IMR-90 (cell line): ENCODE measurements at regions not wholly inside any gene's neighbourhood (a gene's known extent, or its start where the extent isn't known, plus 50 kb on each side); places are given as distances from the start of the nearest gene placed in this dataset.

Experiments
- ATAC-seq: fragments of 200-7000 bp; cut with Tn5 transposase; 2 replicates; pipeline ENCODE4 v1.9.1; 2020; ENCODE audit warnings: low read depth, mild to moderate bottlenecking, moderate library complexity
- BruUV-seq: library from RNA; stranded (reverse); fragments of 400-500 nt; replicated peaks from 2 replicates; lab custom pipeline; 2021; lab: Mats Ljungman, UMichigan
- CTCF ChIA-PET: fragments of 300-600 bp; formaldehyde crosslinking; extraction: SDS; loops from one replicate; lab custom pipeline; 2021; ENCODE audit warnings: antibody characterized with exemption; lab: Yijun Ruan, JAX
- POLR2A ChIA-PET: fragments of 300-600 bp; sonication (Branson Sonifier 250); formaldehyde crosslinking; loops from one replicate; lab custom pipeline; 2022; ENCODE audit warnings: antibody characterized with exemption; ENCODE audit not compliant: unreplicated experiment; lab: Charles Lee
- DNase-seq: peaks from one replicate; pipeline ENCODE4 v3.0.0; 2013
- H2AFZ ChIP-seq: replicated peaks from 2 replicates; pipeline ENCODE3; 2013; ENCODE audit warnings: low read length, mild to moderate bottlenecking; ENCODE audit not compliant: poor library complexity
- H2AK5ac ChIP-seq: 2 replicates; pipeline ENCODE4 v1.6.1; 2013; ENCODE audit warnings: low read depth, low read length, inconsistent platforms
- H2AK9ac ChIP-seq: replicated peaks from 2 replicates; pipeline ENCODE3; 2013; ENCODE audit warnings: mild to moderate bottlenecking, low read depth, low read length, moderate library complexity; ENCODE audit not compliant: poor library complexity
- H2BK120ac ChIP-seq: 2 replicates; pipeline ENCODE4 v1.6.1; 2013; ENCODE audit warnings: low read depth, low read length, inconsistent platforms
- H2BK15ac ChIP-seq: 3 replicates; pipeline ENCODE4 v1.6.1; 2013; ENCODE audit warnings: low read depth, low read length, inconsistent platforms
- H2BK20ac ChIP-seq: 2 replicates; pipeline ENCODE4 v1.6.1; 2013; ENCODE audit warnings: low read depth, mild to moderate bottlenecking, inconsistent platforms, low read length, moderate library complexity
- H2BK5ac ChIP-seq: 2 replicates; pipeline ENCODE4 v1.6.1; 2013; ENCODE audit warnings: mild to moderate bottlenecking, low read depth, low read length, inconsistent platforms; ENCODE audit not compliant: poor library complexity, severe bottlenecking
- H3K14ac ChIP-seq: replicated peaks from 2 replicates; pipeline ENCODE4 v1.6.1; 2013; ENCODE audit warnings: low read depth, low read length, inconsistent platforms
- H3K18ac ChIP-seq: 2 replicates; pipeline ENCODE4 v1.6.1; 2013; ENCODE audit warnings: low read depth, low read length, control low read depth
- H3K23ac ChIP-seq: 2 replicates; pipeline ENCODE4 v1.6.1; 2013; ENCODE audit warnings: low read depth, low read length, inconsistent platforms
- H3K27ac ChIP-seq: 2 replicates; pipeline ENCODE4 v1.5.1; 2013; ENCODE audit warnings: mild to moderate bottlenecking, control low read depth, low read length; ENCODE audit not compliant: insufficient read depth
- H3K27me3 ChIP-seq: 2 replicates; pipeline ENCODE4 v1.6.1; 2013; ENCODE audit warnings: low read length; ENCODE audit not compliant: control insufficient read depth, insufficient read depth
- H3K36me3 ChIP-seq: 2 replicates; pipeline ENCODE4 v1.6.1; 2013; ENCODE audit warnings: low read length, mixed read lengths; ENCODE audit not compliant: control insufficient read depth, insufficient read depth
- H3K4ac ChIP-seq: 2 replicates; pipeline ENCODE4 v1.6.1; 2013; ENCODE audit warnings: low read depth, low read length, inconsistent platforms
- H3K4me1 ChIP-seq: 2 replicates; pipeline ENCODE4 v1.6.1; 2013; ENCODE audit warnings: low read length, mixed read lengths; ENCODE audit not compliant: control insufficient read depth, insufficient read depth
- H3K4me2 ChIP-seq: 2 replicates; pipeline ENCODE4 v1.6.1; 2013; ENCODE audit warnings: low read depth, mild to moderate bottlenecking, control low read depth, low read length, moderate library complexity
- H3K4me3 ChIP-seq: 2 replicates; pipeline ENCODE4 v1.5.1; 2013; ENCODE audit warnings: low read depth, mild to moderate bottlenecking, control low read depth, low read length, moderate library complexity; ENCODE audit not compliant: insufficient read depth
- H3K56ac ChIP-seq: 2 replicates; pipeline ENCODE4 v1.6.1; 2013; ENCODE audit warnings: low read length, inconsistent platforms; ENCODE audit not compliant: insufficient read depth; ENCODE audit errors: extremely low read depth
- H3K79me1 ChIP-seq, 2 experiments: 2 replicates each; pipeline ENCODE4 v1.6.1; 2013; ENCODE audit warnings: low read length in 2 of 2, inconsistent platforms in 1 of 2, low read depth in 1 of 2
- H3K9ac ChIP-seq: 2 replicates; pipeline ENCODE4 v1.6.1; 2013; ENCODE audit warnings: low read depth, low read length, control low read depth
- H3K9me1 ChIP-seq: 2 replicates; pipeline ENCODE4 v1.6.1; 2013; ENCODE audit warnings: low read length, inconsistent platforms; ENCODE audit not compliant: insufficient read depth
- H3K9me3 ChIP-seq: 2 replicates; pipeline ENCODE4 v1.6.1; 2013; ENCODE audit warnings: low read length; ENCODE audit not compliant: control insufficient read depth, insufficient read depth
- H4K20me1 ChIP-seq: 2 replicates; pipeline ENCODE4 v1.6.1; 2013; ENCODE audit warnings: low read length, inconsistent platforms; ENCODE audit not compliant: insufficient read depth
- H4K5ac ChIP-seq: 2 replicates; pipeline ENCODE4 v1.6.1; 2013; ENCODE audit warnings: mild to moderate bottlenecking, low read depth, low read length, control low read depth
- H4K8ac ChIP-seq, 2 experiments: 2 replicates each; pipeline ENCODE4 v1.6.1; 2013; ENCODE audit warnings: low read depth in 2 of 2, low read length in 2 of 2, control low read depth in 1 of 2, inconsistent platforms in 1 of 2
- H4K91ac ChIP-seq: 2 replicates; pipeline ENCODE4 v1.6.1; 2013; ENCODE audit warnings: low read depth, low read length, inconsistent platforms; ENCODE audit not compliant: insufficient read depth
- CEBPB ChIP-seq: IDR thresholded peaks from 2 replicates; pipeline ENCODE4 v1.6.1; 2012; ENCODE audit warnings: low read depth, low read length, improper control_type of control experiment
- CTCF ChIP-seq: conservative IDR thresholded peaks from 2 replicates; pipeline ENCODE4 v1.5.1; 2012; ENCODE audit warnings: mild to moderate bottlenecking, low read depth, low read length, improper control_type of control experiment
- MXI1 ChIP-seq: IDR thresholded peaks from 2 replicates; pipeline ENCODE4 v1.6.1; 2012; ENCODE audit warnings: low read depth, mild to moderate bottlenecking, low read length, moderate library complexity, borderline replicate concordance
- RAD21 ChIP-seq: IDR thresholded peaks from 2 replicates; pipeline ENCODE4 v1.6.1; 2012; ENCODE audit warnings: low read length, improper control_type of control experiment
- WGBS, 2 experiments: methylation state at CpG; one replicate each; pipeline versions ENCODE4 v1.1.5 to v1.1.7; 2013; ENCODE audit warnings: missing lambda C conversion rate in 2 of 2; ENCODE audit not compliant: insufficient read length in 1 of 2; ENCODE audit errors: extremely low coverage in 2 of 2; 5-methylcytosine and 5-hydroxymethylcytosine counted together
- dilution Hi-C: fragments of 300-500 bp; cut with HindIII; formaldehyde crosslinking; loops from one replicate; pipeline ENCODE4 v1.14.3; 2018; ENCODE audit warnings: low sequenced_read_pairs; ENCODE audit not compliant: unreplicated experiment
- in situ Hi-C: fragments of 300-500 bp; cut with MboI; formaldehyde crosslinking; loops from 3 replicates; pipeline ENCODE4 v1.14.3; 2019; ENCODE audit warnings: low sequenced_read_pairs, inconsistent platforms, mixed read lengths
- intact Hi-C: fragments of 100-400 bp; cut with micrococcal nuclease; formaldehyde crosslinking; loops from 2 replicates; pipeline ENCODE4 v1.10.0; 2022

- H3K4ac ChIP-seq, result no peak overlapping the region
- H3K9me1 ChIP-seq, result no peaks in the 10 kb centered on the region
- H2AK5ac ChIP-seq, result no peak overlapping the region
- no peak overlapping the region for H4K5ac ChIP-seq
- H3K23ac ChIP-seq, result no peak overlapping the region
- no peak overlapping the region for H3K4me2 ChIP-seq
- H2BK20ac ChIP-seq, result no peak overlapping the region
- no peaks in the 10 kb centered on the region for H3K4me1 ChIP-seq
- WGBS, 2 experiments, result no CpG with 5 or more reads among the region's 8 CpGs
- no peak overlapping the region for H3K27ac ChIP-seq
- no peak overlapping the region for H2BK120ac ChIP-seq
- no peak for DNase-seq
- BruUV-seq, result no TSS peak
- no peak overlapping the region for H4K8ac ChIP-seq
- no peaks in the 10 kb centered on the region for H3K36me3 ChIP-seq
- H2AFZ ChIP-seq, result no peak overlapping the region
- H3K56ac ChIP-seq, result no peak overlapping the region
- H2AK9ac ChIP-seq, result no peak overlapping the region
- no peak overlapping the region for H2BK5ac ChIP-seq
- intact Hi-C loops, result no loop called here
- no peak overlapping the region for H3K4me3 ChIP-seq
- no peak for ATAC-seq
- H4K91ac ChIP-seq, result no peak overlapping the region
- dilution Hi-C loops, result no loop called here
- H2BK15ac ChIP-seq, result no peak overlapping the region
- no peaks in the 10 kb centered on the region for H3K79me1 ChIP-seq
- in situ Hi-C loops, result no loop called here
- POLR2A ChIA-PET, result interaction anchor here (0.6 kb wide), 1 partner anchor 12 kb away, joined by 3 read pairs; no protein-coding TSS in a partner anchor
- H3K14ac ChIP-seq, result no peak overlapping the region
- no peaks in the 10 kb centered on the region; the same call in 1 of the 2 replicates for H3K27me3 ChIP-seq
- H3K9ac ChIP-seq, result no peak overlapping the region
- H3K9me3 ChIP-seq, result no peaks in the 10 kb centered on the region
- no peaks in the 10 kb centered on the region for H4K20me1 ChIP-seq
- CTCF ChIA-PET, result no interaction called here
- no peak overlapping the region for H3K18ac ChIP-seq
- TF ChIP-seq RAD21 (no peak), CTCF (no peak), CEBPB (no peak), MXI1 (no peak)
Observed at GRCh38 chr10:63795094-63795860, 274.1 kb downstream of the REEP3 start.
